Renal pelvis (tissue), 1 donor: ENCODE measurements at regions not wholly inside any gene's neighbourhood (a gene's known extent, or its start where the extent isn't known, plus 50 kb on each side); places are given as distances from the start of the nearest gene placed in this dataset.

Experiments used
- DNase-seq: peaks from one replicate; pipeline ENCODE4 v3.0.0-alpha.2; 2013

GRCh38 chr7:55629051-55629677 lies 56.9 kb upstream of the VOPP1 start:
- no peak for DNase-seq

- no peak for DNase-seq
These were observed 52.5 kb upstream of the VOPP1 start for GRCh38 chr7:55624813-55625212.

GRCh38 chr7:55623617-55624016 lies 51.3 kb upstream of the VOPP1 start:
- no peak for DNase-seq

GRCh38 chr7:55622241-55622640 lies 49.9 kb upstream of the VOPP1 start:
- DNase-seq = no peak
